GM23338 (cell line): ENCODE measurements at regions not wholly inside any gene's neighbourhood (a gene's known extent, or its start where the extent isn't known, plus 50 kb on each side); places are given as distances from the start of the nearest gene placed in this dataset.

ENCODE experiments used
- ATAC-seq: fragments of 200-7000 bp; cut with Tn5 transposase; 3 replicates; pipeline ENCODE4 v1.9.1; 2020
- DNase-seq: peaks from one replicate; pipeline ENCODE4 v3.0.0-alpha.2; 2015; ENCODE audit warnings: low spot score
- H2AFZ ChIP-seq: fragments of 200-600 bp; sonication (generic); 2 replicates; pipeline ENCODE4 v1.8.0; 2016; ENCODE audit warnings: antibody characterized with exemption, mild to moderate bottlenecking, moderate library complexity
- H3F3A ChIP-seq: fragments of 200-600 bp; sonication (generic); replicated peaks from 2 replicates; pipeline ENCODE4 v1.8.0; 2017; ENCODE audit warnings: antibody characterized with exemption, mixed run types, low read depth
- H3K27ac ChIP-seq: fragments of 200-600 bp; sonication (generic); 2 replicates; pipeline ENCODE4 v1.6.1; 2016; ENCODE audit warnings: low read depth
- H3K27me3 ChIP-seq: fragments of 200-600 bp; sonication (generic); 2 replicates; pipeline ENCODE4 v1.8.0; 2016; ENCODE audit warnings: mild to moderate bottlenecking, mixed run types, moderate library complexity; ENCODE audit not compliant: insufficient read depth
- H3K36me3 ChIP-seq: fragments of 200-600 bp; sonication (generic); 2 replicates; pipeline ENCODE4 v1.8.0; 2016; ENCODE audit warnings: mild to moderate bottlenecking; ENCODE audit not compliant: insufficient read depth
- H3K4me1 ChIP-seq: fragments of 200-600 bp; sonication (generic); 2 replicates; pipeline ENCODE4 v1.8.0; 2016; ENCODE audit warnings: mild to moderate bottlenecking, moderate library complexity; ENCODE audit not compliant: insufficient read depth
- H3K4me2 ChIP-seq: fragments of 200-600 bp; sonication (generic); 2 replicates; pipeline ENCODE4 v1.7.1; 2017; ENCODE audit warnings: mixed run types
- H3K4me3 ChIP-seq: fragments of 200-600 bp; sonication (generic); 2 replicates; pipeline ENCODE4 v1.6.1; 2016; ENCODE audit warnings: mixed run types
- H3K79me2 ChIP-seq: fragments of 200-600 bp; sonication (generic); replicated peaks from 2 replicates; pipeline ENCODE4 v1.8.0; 2017; ENCODE audit warnings: mild to moderate bottlenecking; ENCODE audit not compliant: insufficient read depth
- H3K9me2 ChIP-seq: fragments of 200-600 bp; sonication (generic); 2 replicates; pipeline ENCODE4 v1.8.0; 2017; ENCODE audit not compliant: insufficient read depth
- H4K20me1 ChIP-seq: fragments of 200-600 bp; sonication (generic); replicated peaks from 2 replicates; pipeline ENCODE4 v1.8.0; 2017; ENCODE audit warnings: mild to moderate bottlenecking; ENCODE audit not compliant: insufficient read depth
- H3K27ac Mint-ChIP-seq: 2 replicates; pipeline ENCODE4 v1.8.0; 2020; ENCODE audit warnings: inconsistent platforms, mild to moderate bottlenecking, moderate library complexity, mixed read lengths
- H3K27me3 Mint-ChIP-seq: 3 replicates; pipeline ENCODE4 v1.8.0; 2022; ENCODE audit warnings: low read depth, mild to moderate bottlenecking, moderate library complexity, mixed read lengths, inconsistent platforms; ENCODE audit not compliant: insufficient read depth, poor library complexity
- H3K36me3 Mint-ChIP-seq: 3 replicates; pipeline ENCODE4 v1.8.0; 2021; ENCODE audit warnings: low read depth, mild to moderate bottlenecking, inconsistent platforms, moderate library complexity, mixed read lengths
- H3K4me1 Mint-ChIP-seq: 3 replicates; pipeline ENCODE4 v1.8.0; 2020; ENCODE audit warnings: mild to moderate bottlenecking, inconsistent platforms, mixed read lengths
- H3K4me3 Mint-ChIP-seq: 3 replicates; pipeline ENCODE4 v1.8.0; 2021; ENCODE audit warnings: moderate library complexity, mild to moderate bottlenecking, inconsistent platforms, mixed read lengths
- H3K9me3 Mint-ChIP-seq: 3 replicates; pipeline ENCODE4 v1.8.0; 2020; ENCODE audit warnings: moderate library complexity, mild to moderate bottlenecking, inconsistent platforms, mixed read lengths
- CREB1 ChIP-seq: fragments of 250-450 bp; sonication (Bioruptor Pico); IDR thresholded peaks from 2 replicates; pipeline ENCODE4 v1.5.0; 2020; ENCODE audit warnings: low read depth, mild to moderate bottlenecking, moderate library complexity
- EZH2 ChIP-seq: fragments of 200-600 bp; sonication (generic); IDR thresholded peaks from one replicate; pipeline ENCODE4 v1.8.0; 2017; ENCODE audit warnings: antibody characterized with exemption, mild to moderate bottlenecking, low read depth; ENCODE audit not compliant: unreplicated experiment
- EZH2phosphoT487 ChIP-seq: fragments of 200-600 bp; sonication (generic); IDR thresholded peaks from one replicate; pipeline ENCODE4 v1.8.1; 2018; ENCODE audit warnings: antibody characterized with exemption; ENCODE audit not compliant: unreplicated experiment
- JUNB ChIP-seq: IDR thresholded peaks from one replicate; pipeline ENCODE4 v1.6.1; 2016; ENCODE audit warnings: antibody characterized with exemption; ENCODE audit not compliant: unreplicated experiment
- NANOG ChIP-seq: IDR thresholded peaks from 2 replicates; pipeline ENCODE4 v1.6.1; 2016; ENCODE audit warnings: antibody characterized with exemption, borderline replicate concordance
- POLR2AphosphoS5 ChIP-seq: IDR thresholded peaks from 2 replicates; pipeline ENCODE4 v1.6.1; 2016; ENCODE audit warnings: antibody characterized with exemption, low read depth
- STAT1 ChIP-seq: IDR thresholded peaks from one replicate; pipeline ENCODE4 v1.6.1; 2016; ENCODE audit warnings: antibody characterized with exemption; ENCODE audit not compliant: unreplicated experiment
- ZNF114 ChIP-seq: fragments of 250-450 bp; sonication (Bioruptor Pico); IDR thresholded peaks from 2 replicates; pipeline ENCODE4 v1.5.0; 2020; ENCODE audit warnings: mild to moderate bottlenecking, moderate library complexity
- ZNF331 ChIP-seq: fragments of 250-450 bp; sonication (Bioruptor Pico); IDR thresholded peaks from 2 replicates; pipeline ENCODE4 v1.5.0; 2020; ENCODE audit warnings: low read depth, mild to moderate bottlenecking, moderate library complexity
- TF ChIP-seq, protein P1 (sequence below): IDR thresholded peaks from one replicate; pipeline ENCODE4 v1.6.1; 2018; ENCODE audit warnings: antibody characterized with exemption; ENCODE audit not compliant: unreplicated experiment
- TF ChIP-seq, protein P2 (sequence below): IDR thresholded peaks from 2 replicates; pipeline ENCODE4 v1.6.1; 2016; ENCODE audit warnings: antibody characterized with exemption
- TF ChIP-seq, protein P3 (sequence below), 2 experiments: fragments of 200-600 bp in 1 of 2; sonication (generic) in 1 of 2; conservative IDR thresholded peaks; 2 replicates each; pipeline versions ENCODE4 v1.5.1 to v1.6.1; 2016 to 2017; ENCODE audit warnings: antibody characterized with exemption in 2 of 2, low read depth in 2 of 2, mild to moderate bottlenecking in 2 of 2, moderate library complexity in 1 of 2
- TF ChIP-seq, protein P4 (sequence below): fragments of 250-450 bp; sonication (Bioruptor Pico); IDR thresholded peaks from 2 replicates; pipeline ENCODE4 v1.5.0; 2020; ENCODE audit warnings: mild to moderate bottlenecking, moderate library complexity

DNA sequence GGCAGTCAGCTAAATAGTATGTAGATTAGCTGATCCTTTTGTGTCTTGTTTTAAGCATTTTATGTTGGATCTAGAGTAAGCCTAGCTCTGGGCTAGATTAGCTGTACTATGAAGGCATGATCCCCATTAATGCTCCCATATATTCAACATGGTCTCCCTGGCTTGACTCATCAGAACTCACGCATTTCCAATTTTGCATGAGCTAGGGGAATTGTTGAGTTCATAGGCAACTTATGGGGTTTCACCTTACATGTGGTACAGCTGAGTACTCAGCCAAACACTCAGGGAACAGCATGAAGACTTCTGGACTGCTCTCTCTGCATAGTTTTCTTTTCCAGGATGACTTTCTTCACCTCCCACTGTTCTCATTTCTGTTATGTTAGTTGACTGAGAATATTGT lies 248.2 kb downstream of the TMX3 start:
- Histone ChIP-seq H3K4me2 (no peak overlapping the region), H3K4me3 (no peak overlapping the region), H4K20me1 (no peaks in the 10 kb centered on the region), H3K9me2 (no peaks in the 10 kb centered on the region), H3K36me3 (no peaks in the 10 kb centered on the region), H3K27ac (no peak overlapping the region), H3K4me1 (no peaks in the 10 kb centered on the region), H3F3A (no peaks in the 10 kb centered on the region), H2AFZ (no peak overlapping the region; the same call in 1 of the 2 replicates), H3K27me3 (no peaks in the 10 kb centered on the region), H3K79me2 (no peaks in the 10 kb centered on the region)
- H3K27ac Mint-ChIP-seq = no peak overlapping the region
- no peak overlapping the region for H3K4me3 Mint-ChIP-seq
- TF ChIP-seq CREB1 (no peak), ZNF331 (CRISPR knock-in tag) (no peak), EZH2 (no peak), EZH2phosphoT487 (no peak), POLR2AphosphoS5 (no peak), NANOG (no peak), ZNF114 (CRISPR knock-in tag) (no peak), JUNB (no peak), STAT1 (no peak)
- TF ChIP-seq, protein P1, sequence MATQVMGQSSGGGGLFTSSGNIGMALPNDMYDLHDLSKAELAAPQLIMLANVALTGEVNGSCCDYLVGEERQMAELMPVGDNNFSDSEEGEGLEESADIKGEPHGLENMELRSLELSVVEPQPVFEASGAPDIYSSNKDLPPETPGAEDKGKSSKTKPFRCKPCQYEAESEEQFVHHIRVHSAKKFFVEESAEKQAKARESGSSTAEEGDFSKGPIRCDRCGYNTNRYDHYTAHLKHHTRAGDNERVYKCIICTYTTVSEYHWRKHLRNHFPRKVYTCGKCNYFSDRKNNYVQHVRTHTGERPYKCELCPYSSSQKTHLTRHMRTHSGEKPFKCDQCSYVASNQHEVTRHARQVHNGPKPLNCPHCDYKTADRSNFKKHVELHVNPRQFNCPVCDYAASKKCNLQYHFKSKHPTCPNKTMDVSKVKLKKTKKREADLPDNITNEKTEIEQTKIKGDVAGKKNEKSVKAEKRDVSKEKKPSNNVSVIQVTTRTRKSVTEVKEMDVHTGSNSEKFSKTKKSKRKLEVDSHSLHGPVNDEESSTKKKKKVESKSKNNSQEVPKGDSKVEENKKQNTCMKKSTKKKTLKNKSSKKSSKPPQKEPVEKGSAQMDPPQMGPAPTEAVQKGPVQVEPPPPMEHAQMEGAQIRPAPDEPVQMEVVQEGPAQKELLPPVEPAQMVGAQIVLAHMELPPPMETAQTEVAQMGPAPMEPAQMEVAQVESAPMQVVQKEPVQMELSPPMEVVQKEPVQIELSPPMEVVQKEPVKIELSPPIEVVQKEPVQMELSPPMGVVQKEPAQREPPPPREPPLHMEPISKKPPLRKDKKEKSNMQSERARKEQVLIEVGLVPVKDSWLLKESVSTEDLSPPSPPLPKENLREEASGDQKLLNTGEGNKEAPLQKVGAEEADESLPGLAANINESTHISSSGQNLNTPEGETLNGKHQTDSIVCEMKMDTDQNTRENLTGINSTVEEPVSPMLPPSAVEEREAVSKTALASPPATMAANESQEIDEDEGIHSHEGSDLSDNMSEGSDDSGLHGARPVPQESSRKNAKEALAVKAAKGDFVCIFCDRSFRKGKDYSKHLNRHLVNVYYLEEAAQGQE = no peak
- TF ChIP-seq, protein P2, sequence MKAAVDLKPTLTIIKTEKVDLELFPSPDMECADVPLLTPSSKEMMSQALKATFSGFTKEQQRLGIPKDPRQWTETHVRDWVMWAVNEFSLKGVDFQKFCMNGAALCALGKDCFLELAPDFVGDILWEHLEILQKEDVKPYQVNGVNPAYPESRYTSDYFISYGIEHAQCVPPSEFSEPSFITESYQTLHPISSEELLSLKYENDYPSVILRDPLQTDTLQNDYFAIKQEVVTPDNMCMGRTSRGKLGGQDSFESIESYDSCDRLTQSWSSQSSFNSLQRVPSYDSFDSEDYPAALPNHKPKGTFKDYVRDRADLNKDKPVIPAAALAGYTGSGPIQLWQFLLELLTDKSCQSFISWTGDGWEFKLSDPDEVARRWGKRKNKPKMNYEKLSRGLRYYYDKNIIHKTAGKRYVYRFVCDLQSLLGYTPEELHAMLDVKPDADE = no peak
- TF ChIP-seq, protein P3, sequence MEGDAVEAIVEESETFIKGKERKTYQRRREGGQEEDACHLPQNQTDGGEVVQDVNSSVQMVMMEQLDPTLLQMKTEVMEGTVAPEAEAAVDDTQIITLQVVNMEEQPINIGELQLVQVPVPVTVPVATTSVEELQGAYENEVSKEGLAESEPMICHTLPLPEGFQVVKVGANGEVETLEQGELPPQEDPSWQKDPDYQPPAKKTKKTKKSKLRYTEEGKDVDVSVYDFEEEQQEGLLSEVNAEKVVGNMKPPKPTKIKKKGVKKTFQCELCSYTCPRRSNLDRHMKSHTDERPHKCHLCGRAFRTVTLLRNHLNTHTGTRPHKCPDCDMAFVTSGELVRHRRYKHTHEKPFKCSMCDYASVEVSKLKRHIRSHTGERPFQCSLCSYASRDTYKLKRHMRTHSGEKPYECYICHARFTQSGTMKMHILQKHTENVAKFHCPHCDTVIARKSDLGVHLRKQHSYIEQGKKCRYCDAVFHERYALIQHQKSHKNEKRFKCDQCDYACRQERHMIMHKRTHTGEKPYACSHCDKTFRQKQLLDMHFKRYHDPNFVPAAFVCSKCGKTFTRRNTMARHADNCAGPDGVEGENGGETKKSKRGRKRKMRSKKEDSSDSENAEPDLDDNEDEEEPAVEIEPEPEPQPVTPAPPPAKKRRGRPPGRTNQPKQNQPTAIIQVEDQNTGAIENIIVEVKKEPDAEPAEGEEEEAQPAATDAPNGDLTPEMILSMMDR (conservative IDR thresholded peaks at IDR 0.05; ENCODE audit: low read depth in 2 of 2) = no peak
- TF ChIP-seq, protein P4, sequence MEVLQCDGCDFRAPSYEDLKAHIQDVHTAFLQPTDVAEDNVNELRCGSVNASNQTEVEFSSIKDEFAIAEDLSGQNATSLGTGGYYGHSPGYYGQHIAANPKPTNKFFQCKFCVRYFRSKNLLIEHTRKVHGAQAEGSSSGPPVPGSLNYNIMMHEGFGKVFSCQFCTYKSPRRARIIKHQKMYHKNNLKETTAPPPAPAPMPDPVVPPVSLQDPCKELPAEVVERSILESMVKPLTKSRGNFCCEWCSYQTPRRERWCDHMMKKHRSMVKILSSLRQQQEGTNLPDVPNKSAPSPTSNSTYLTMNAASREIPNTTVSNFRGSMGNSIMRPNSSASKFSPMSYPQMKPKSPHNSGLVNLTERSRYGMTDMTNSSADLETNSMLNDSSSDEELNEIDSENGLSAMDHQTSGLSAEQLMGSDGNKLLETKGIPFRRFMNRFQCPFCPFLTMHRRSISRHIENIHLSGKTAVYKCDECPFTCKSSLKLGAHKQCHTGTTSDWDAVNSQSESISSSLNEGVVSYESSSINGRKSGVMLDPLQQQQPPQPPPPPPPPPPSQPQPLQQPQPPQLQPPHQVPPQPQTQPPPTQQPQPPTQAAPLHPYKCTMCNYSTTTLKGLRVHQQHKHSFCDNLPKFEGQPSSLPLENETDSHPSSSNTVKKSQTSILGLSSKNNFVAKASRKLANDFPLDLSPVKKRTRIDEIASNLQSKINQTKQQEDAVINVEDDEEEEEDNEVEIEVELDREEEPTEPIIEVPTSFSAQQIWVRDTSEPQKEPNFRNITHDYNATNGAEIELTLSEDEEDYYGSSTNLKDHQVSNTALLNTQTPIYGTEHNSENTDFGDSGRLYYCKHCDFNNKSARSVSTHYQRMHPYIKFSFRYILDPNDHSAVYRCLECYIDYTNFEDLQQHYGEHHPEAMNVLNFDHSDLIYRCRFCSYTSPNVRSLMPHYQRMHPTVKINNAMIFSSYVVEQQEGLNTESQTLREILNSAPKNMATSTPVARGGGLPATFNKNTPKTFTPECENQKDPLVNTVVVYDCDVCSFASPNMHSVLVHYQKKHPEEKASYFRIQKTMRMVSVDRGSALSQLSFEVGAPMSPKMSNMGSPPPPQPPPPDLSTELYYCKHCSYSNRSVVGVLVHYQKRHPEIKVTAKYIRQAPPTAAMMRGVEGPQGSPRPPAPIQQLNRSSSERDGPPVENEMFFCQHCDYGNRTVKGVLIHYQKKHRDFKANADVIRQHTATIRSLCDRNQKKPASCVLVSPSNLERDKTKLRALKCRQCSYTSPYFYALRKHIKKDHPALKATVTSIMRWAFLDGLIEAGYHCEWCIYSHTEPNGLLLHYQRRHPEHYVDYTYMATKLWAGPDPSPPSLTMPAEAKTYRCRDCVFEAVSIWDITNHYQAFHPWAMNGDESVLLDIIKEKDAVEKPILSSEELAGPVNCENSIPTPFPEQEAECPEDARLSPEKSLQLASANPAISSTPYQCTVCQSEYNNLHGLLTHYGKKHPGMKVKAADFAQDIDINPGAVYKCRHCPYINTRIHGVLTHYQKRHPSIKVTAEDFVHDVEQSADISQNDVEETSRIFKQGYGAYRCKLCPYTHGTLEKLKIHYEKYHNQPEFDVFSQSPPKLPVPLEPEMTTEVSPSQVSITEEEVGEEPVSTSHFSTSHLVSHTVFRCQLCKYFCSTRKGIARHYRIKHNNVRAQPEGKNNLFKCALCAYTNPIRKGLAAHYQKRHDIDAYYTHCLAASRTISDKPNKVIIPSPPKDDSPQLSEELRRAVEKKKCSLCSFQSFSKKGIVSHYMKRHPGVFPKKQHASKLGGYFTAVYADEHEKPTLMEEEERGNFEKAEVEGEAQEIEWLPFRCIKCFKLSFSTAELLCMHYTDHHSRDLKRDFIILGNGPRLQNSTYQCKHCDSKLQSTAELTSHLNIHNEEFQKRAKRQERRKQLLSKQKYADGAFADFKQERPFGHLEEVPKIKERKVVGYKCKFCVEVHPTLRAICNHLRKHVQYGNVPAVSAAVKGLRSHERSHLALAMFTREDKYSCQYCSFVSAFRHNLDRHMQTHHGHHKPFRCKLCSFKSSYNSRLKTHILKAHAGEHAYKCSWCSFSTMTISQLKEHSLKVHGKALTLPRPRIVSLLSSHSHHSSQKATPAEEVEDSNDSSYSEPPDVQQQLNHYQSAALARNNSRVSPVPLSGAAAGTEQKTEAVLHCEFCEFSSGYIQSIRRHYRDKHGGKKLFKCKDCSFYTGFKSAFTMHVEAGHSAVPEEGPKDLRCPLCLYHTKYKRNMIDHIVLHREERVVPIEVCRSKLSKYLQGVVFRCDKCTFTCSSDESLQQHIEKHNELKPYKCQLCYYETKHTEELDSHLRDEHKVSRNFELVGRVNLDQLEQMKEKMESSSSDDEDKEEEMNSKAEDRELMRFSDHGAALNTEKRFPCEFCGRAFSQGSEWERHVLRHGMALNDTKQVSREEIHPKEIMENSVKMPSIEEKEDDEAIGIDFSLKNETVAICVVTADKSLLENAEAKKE = no peak
- peaks cover 5% of the 10 kb centered on the region; the same call in 2 of the 3 replicates for H3K4me1 Mint-ChIP-seq
- no peaks in the 10 kb centered on the region for H3K9me3 Mint-ChIP-seq
- DNase-seq (no peak), ATAC-seq (no peak)
- H3K36me3 Mint-ChIP-seq = no peaks in the 10 kb centered on the region
- H3K27me3 Mint-ChIP-seq = no peaks in the 10 kb centered on the region
